ENCODE measurements at regions not wholly inside any gene's neighbourhood (a gene's known extent, or its start where the extent isn't known, plus 50 kb on each side); places are given as distances from the start of the nearest gene placed in this dataset.

DNA sequence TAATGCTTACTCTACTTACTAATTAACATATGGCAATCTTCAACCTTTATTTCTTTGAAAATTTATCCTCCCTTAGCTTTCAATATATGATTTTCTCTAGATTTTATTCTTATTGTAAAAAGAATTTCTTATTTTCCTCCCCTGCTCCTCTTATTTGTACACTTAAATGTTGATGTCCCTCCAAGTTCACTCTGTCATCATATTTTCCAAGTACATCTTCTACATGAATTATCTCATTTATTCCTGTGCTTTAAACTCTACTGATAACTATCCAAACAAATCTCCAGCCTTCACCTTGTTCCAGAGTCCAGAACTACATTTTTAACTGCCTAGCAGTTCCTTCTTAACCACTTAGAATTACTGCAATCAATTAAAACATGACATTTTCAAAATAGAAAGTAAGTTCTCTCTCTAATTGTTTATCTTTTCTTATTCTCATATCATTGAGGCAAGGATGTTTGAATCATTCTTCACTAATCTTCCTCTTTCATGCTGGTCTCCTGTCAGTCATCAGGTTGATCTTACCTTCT is 261.6 kb upstream of the FAR2 start:
- H3K4me3 Mint-ChIP-seq: no peak overlapping the region
- no peak overlapping the region for H4K8ac ChIP-seq (replicated peaks; ENCODE audit: insufficient read length, low read depth, low read length)
- H2AK5ac ChIP-seq (ENCODE audit: insufficient read length, low read length): no peak overlapping the region
- H3K14ac ChIP-seq (ENCODE audit: insufficient read depth, low read length): no peak overlapping the region
- no peak overlapping the region for H3K18ac ChIP-seq (ENCODE audit: insufficient read length, low read depth, low read length)
- H3K27ac Mint-ChIP-seq: no peak overlapping the region
- H3T11ph ChIP-seq (ENCODE audit: low read length): no peak overlapping the region
- H2BK12ac ChIP-seq (ENCODE audit: insufficient read length, low read depth, low read length): no peak overlapping the region
- H3K27me3 ChIP-seq (ENCODE audit: insufficient read depth, low read length): no peaks in the 10 kb centered on the region
- no peak for DNase-seq
- H3K9me3 Mint-ChIP-seq: no peaks in the 10 kb centered on the region
- H3K4me1 Mint-ChIP-seq: no peaks in the 10 kb centered on the region; a peak in 1 of 4 replicates
- H3K56ac ChIP-seq (ENCODE audit: insufficient read length, low read depth, low read length): no peak overlapping the region
- no peak overlapping the region for H3K9ac ChIP-seq (ENCODE audit: extremely low read depth, insufficient read length, low read length)
- H2BK120ac ChIP-seq (ENCODE audit: low read depth, low read length, poor library complexity, severe bottlenecking): no peak overlapping the region
- no peak overlapping the region for H2BK5ac ChIP-seq (ENCODE audit: insufficient read length, low read length)
- H4K5ac ChIP-seq (ENCODE audit: insufficient read length, low read depth, low read length): no peak overlapping the region
- no peak overlapping the region for H2BK20ac ChIP-seq (ENCODE audit: low read depth, low read length, poor library complexity, severe bottlenecking)
- H3K79me1 ChIP-seq (ENCODE audit: insufficient read depth, low read depth, low read length, poor library complexity, severe bottlenecking): no peaks in the 10 kb centered on the region
- H3K9me3 ChIP-seq (ENCODE audit: control insufficient read depth, low read depth, low read length): no peaks in the 10 kb centered on the region
- no peaks in the 10 kb centered on the region for H4K20me1 ChIP-seq (ENCODE audit: control insufficient read depth, insufficient read depth, insufficient read length)
- no peak overlapping the region for H4K91ac ChIP-seq (ENCODE audit: insufficient read length, low read depth, low read length)
- no peaks in the 10 kb centered on the region for H3K27me3 Mint-ChIP-seq (ENCODE audit: low read depth)
- no peaks in the 10 kb centered on the region for H3K36me3 Mint-ChIP-seq (ENCODE audit: insufficient read depth in 1 of 3, low read depth in 3 of 3)
- H2AFZ ChIP-seq (ENCODE audit: low read length): no peak overlapping the region
- H3K4me1 ChIP-seq (ENCODE audit: insufficient read depth, low read length): no peaks in the 10 kb centered on the region
- no peak overlapping the region for H2BK15ac ChIP-seq (ENCODE audit: low read depth, low read length)
- no peak overlapping the region for H3K4ac ChIP-seq (ENCODE audit: low read depth, low read length)
- H3K23me2 ChIP-seq (ENCODE audit: insufficient read length, low read depth, low read length, poor library complexity, severe bottlenecking): no peaks in the 10 kb centered on the region
- no peaks in the 10 kb centered on the region for H3K79me2 ChIP-seq (ENCODE audit: insufficient read depth, low read length)
- TF ChIP-seq, protein P1, sequence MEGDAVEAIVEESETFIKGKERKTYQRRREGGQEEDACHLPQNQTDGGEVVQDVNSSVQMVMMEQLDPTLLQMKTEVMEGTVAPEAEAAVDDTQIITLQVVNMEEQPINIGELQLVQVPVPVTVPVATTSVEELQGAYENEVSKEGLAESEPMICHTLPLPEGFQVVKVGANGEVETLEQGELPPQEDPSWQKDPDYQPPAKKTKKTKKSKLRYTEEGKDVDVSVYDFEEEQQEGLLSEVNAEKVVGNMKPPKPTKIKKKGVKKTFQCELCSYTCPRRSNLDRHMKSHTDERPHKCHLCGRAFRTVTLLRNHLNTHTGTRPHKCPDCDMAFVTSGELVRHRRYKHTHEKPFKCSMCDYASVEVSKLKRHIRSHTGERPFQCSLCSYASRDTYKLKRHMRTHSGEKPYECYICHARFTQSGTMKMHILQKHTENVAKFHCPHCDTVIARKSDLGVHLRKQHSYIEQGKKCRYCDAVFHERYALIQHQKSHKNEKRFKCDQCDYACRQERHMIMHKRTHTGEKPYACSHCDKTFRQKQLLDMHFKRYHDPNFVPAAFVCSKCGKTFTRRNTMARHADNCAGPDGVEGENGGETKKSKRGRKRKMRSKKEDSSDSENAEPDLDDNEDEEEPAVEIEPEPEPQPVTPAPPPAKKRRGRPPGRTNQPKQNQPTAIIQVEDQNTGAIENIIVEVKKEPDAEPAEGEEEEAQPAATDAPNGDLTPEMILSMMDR (conservative IDR thresholded peaks at IDR 0.05): no peak
- no peak overlapping the region for H3K27ac ChIP-seq (ENCODE audit: insufficient read length, low read depth, low read length)
- no peak overlapping the region for H3K4me2 ChIP-seq (ENCODE audit: insufficient read depth, insufficient read length, low read length)
- no peak overlapping the region for H3K23ac ChIP-seq (ENCODE audit: insufficient read length, low read depth, low read length)

All from H9 (cell line).